ENCODE measurements at regions not wholly inside any gene's neighbourhood (a gene's known extent, or its start where the extent isn't known, plus 50 kb on each side); places are given as distances from the start of the nearest gene placed in this dataset.
"Not testable (repeated sequence)": the region's sequence is repeated elsewhere in the genome, so short reads cannot be mapped to it uniquely, and the experiment has no call there.

DNA sequence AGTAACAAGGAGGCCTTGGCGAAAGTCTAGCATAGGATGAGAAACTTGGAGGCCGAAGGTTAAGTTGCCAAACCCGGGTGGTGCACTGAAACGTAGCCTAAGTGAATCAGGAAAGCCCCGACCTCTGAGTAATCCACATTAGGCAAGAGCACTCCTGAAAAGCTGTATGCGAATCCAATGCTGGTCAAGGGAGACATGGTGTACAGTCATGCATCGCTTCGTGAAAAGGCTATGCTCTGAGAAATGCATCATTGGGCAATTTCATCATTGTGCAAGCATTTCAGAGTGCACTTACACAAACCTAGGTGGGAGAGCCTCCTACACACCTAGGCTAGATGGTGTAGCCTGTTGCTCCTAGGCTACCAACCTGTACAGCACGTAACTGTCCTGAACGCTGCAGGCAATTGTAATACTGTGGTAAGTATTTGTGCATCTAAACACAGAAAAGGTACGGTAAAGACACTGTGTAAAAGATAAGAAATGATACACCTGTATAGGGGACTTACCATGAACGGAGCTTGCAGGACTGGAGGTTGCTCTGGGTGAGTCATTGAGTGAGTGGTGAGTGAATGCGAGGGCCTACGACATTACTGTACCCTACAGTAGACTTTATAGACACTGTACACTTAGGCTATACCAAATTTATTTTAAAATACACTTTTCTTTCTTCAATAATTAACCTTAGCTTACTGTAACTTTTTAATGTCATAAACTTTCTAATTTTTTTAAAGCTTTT is 222.5 kb downstream of the SHQ1 start:
- no peaks in the 10 kb centered on the region for H3K4me1 ChIP-seq (ENCODE audit: control insufficient read depth in 1 of 2, insufficient read depth in 2 of 2, low read length in 2 of 2)
- H3K4me3 ChIP-seq (ENCODE audit: low read depth in 1 of 2, low read length in 2 of 2): no peak overlapping the region
- H3K27me3 ChIP-seq (ENCODE audit: low read depth, low read length): no peaks in the 10 kb centered on the region
- H3K9me3 ChIP-seq (ENCODE audit: control insufficient read depth in 1 of 2, low read length in 2 of 2): no peaks in the 10 kb centered on the region
- H3K36me3 ChIP-seq (ENCODE audit: control insufficient read depth in 1 of 2, insufficient read depth in 2 of 2, low read length in 2 of 2): no peaks in the 10 kb centered on the region
- H3K27ac ChIP-seq (ENCODE audit: low read length): no peak overlapping the region

DNA sequence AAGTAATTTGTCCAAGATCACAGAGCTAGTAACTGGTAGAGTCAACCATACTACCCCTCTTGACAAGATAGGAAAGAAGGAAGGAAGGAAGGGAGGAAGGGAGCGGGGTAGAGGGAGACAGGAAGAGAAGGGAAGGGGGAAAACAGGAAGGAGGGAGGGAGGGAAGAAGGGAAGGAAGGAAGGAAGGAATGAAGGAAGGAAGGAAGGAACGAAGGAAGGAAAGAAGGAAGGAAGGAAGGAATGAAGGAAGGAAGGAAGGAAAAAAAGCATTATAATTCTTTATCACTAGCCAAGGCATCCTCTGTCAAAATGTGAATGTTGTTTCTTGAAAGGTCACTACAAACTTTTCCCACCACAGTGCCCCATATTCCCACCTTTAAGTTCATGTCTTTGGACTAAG is 223.6 kb downstream of the SHQ1 start:
- no peaks in the 10 kb centered on the region for H3K9me3 ChIP-seq (ENCODE audit: control insufficient read depth in 1 of 2, low read length in 2 of 2)
- no peak overlapping the region for H3K27ac ChIP-seq (ENCODE audit: low read length)
- no peak overlapping the region for H3K4me3 ChIP-seq (ENCODE audit: low read depth in 1 of 2, low read length in 2 of 2)
- H3K27me3 ChIP-seq (ENCODE audit: low read depth, low read length): no peaks in the 10 kb centered on the region
- no peaks in the 10 kb centered on the region for H3K4me1 ChIP-seq (ENCODE audit: control insufficient read depth in 1 of 2, insufficient read depth in 2 of 2, low read length in 2 of 2)
- no peaks in the 10 kb centered on the region for H3K36me3 ChIP-seq (ENCODE audit: control insufficient read depth in 1 of 2, insufficient read depth in 2 of 2, low read length in 2 of 2)

GRCh38 chr3:72618739-72619138 is 229.5 kb downstream of the SHQ1 start:
- Histone ChIP-seq H3K27me3 (ENCODE audit: low read depth, low read length) (no peaks in the 10 kb centered on the region), H3K9me3 (ENCODE audit: control insufficient read depth in 1 of 2, low read length in 2 of 2) (peaks cover 5 to 6% of the 10 kb centered on the region in 2 donors), H3K4me1 (ENCODE audit: control insufficient read depth in 1 of 2, insufficient read depth in 2 of 2, low read length in 2 of 2) (no peaks in the 10 kb centered on the region), H3K36me3 (ENCODE audit: control insufficient read depth in 1 of 2, insufficient read depth in 2 of 2, low read length in 2 of 2) (no peaks in the 10 kb centered on the region), H3K4me3 (ENCODE audit: low read depth in 1 of 2, low read length in 2 of 2) (no peak overlapping the region), H3K27ac (ENCODE audit: low read length) (no peak overlapping the region)

GRCh38 chr3:72617424-72618024 is 230.7 kb downstream of the SHQ1 start:
- Histone ChIP-seq H3K36me3 (ENCODE audit: control insufficient read depth in 1 of 2, insufficient read depth in 2 of 2, low read length in 2 of 2) (no peaks in the 10 kb centered on the region), H3K4me3 (ENCODE audit: low read depth in 1 of 2, low read length in 2 of 2) (no peak overlapping the region), H3K9me3 (ENCODE audit: control insufficient read depth in 1 of 2, low read length in 2 of 2) (peaks cover 5 to 6% of the 10 kb centered on the region in 2 donors), H3K4me1 (ENCODE audit: control insufficient read depth in 1 of 2, insufficient read depth in 2 of 2, low read length in 2 of 2) (no peaks in the 10 kb centered on the region), H3K27me3 (ENCODE audit: low read depth, low read length) (no peaks in the 10 kb centered on the region), H3K27ac (ENCODE audit: low read length) (no peak overlapping the region)

GRCh38 chr3:72615776-72616175 is 232.5 kb downstream of the SHQ1 start:
- no peaks in the 10 kb centered on the region for H3K36me3 ChIP-seq (ENCODE audit: control insufficient read depth in 1 of 2, insufficient read depth in 2 of 2, low read length in 2 of 2)
- H3K27ac ChIP-seq (ENCODE audit: low read length): no peak overlapping the region
- peaks cover 5 to 6% of the 10 kb centered on the region in 2 donors for H3K9me3 ChIP-seq (ENCODE audit: control insufficient read depth in 1 of 2, low read length in 2 of 2)
- no peaks in the 10 kb centered on the region for H3K27me3 ChIP-seq (ENCODE audit: low read depth, low read length)
- no peaks in the 10 kb centered on the region for H3K4me1 ChIP-seq (ENCODE audit: control insufficient read depth in 1 of 2, insufficient read depth in 2 of 2, low read length in 2 of 2)
- H3K4me3 ChIP-seq (ENCODE audit: low read depth in 1 of 2, low read length in 2 of 2): no peak overlapping the region

GRCh38 chr3:72615182-72615581 is 233.1 kb downstream of the SHQ1 start:
- Histone ChIP-seq H3K36me3 (ENCODE audit: control insufficient read depth in 1 of 2, insufficient read depth in 2 of 2, low read length in 2 of 2) (no peaks in the 10 kb centered on the region), H3K27me3 (ENCODE audit: low read depth, low read length) (no peaks in the 10 kb centered on the region), H3K27ac (ENCODE audit: low read length) (no peak overlapping the region), H3K4me3 (ENCODE audit: low read depth in 1 of 2, low read length in 2 of 2) (no peak overlapping the region), H3K4me1 (ENCODE audit: control insufficient read depth in 1 of 2, insufficient read depth in 2 of 2, low read length in 2 of 2) (no peaks in the 10 kb centered on the region), H3K9me3 (ENCODE audit: control insufficient read depth in 1 of 2, low read length in 2 of 2) (peaks cover 5 to 6% of the 10 kb centered on the region in 2 donors)

DNA sequence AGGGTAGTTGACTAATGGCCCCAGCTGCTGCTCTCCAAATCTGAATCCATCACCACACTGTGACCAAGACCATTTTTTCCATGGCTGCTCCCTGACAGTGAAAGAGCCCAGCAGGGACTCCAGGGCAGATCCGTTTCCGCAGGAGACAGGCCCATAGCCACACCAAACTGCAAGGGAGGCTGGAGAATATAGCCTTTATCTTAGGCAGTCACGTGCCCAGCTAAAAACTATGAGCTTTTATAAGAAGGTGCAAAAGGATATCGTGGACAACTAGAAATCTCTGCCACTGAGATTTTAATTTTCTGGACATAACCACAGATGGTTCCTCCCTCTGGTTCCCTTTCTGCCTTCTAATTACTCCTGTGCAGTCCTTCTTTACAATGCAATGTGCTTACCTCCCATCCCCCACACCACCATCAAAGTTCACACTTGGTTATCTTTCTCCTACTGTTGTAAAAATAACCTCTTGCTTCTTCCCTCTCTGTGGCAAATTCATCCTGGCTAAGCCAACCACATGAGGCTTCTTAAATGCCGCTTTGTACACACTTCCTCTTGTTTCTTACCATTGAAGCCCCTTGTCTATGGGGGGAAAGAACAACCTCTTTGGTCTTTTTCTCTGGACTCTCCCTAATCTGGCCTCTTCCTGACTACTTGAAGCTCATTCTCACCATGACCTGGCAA is 233.7 kb downstream of the SHQ1 start:
- Histone ChIP-seq H3K27me3 (ENCODE audit: low read depth, low read length) (no peaks in the 10 kb centered on the region), H3K4me3 (ENCODE audit: low read depth in 1 of 2, low read length in 2 of 2) (no peak overlapping the region)

GRCh38 chr3:72613871-72614270 is 234.4 kb downstream of the SHQ1 start:
- Histone ChIP-seq H3K36me3 (ENCODE audit: control insufficient read depth in 1 of 2, insufficient read depth in 2 of 2, low read length in 2 of 2) (no peaks in the 10 kb centered on the region), H3K4me3 (ENCODE audit: low read depth in 1 of 2, low read length in 2 of 2) (no peak overlapping the region), H3K27ac (ENCODE audit: low read length) (no peak overlapping the region), H3K27me3 (ENCODE audit: low read depth, low read length) (no peaks in the 10 kb centered on the region), H3K4me1 (ENCODE audit: control insufficient read depth in 1 of 2, insufficient read depth in 2 of 2, low read length in 2 of 2) (no peaks in the 10 kb centered on the region), H3K9me3 (ENCODE audit: control insufficient read depth in 1 of 2, low read length in 2 of 2) (peaks cover 5 to 6% of the 10 kb centered on the region in 2 donors)

More for the DNA sequence above, 233.7 kb downstream of the SHQ1 start:
- Histone ChIP-seq H3K36me3 (ENCODE audit: control insufficient read depth in 1 of 2, insufficient read depth in 2 of 2, low read length in 2 of 2) (no peaks in the 10 kb centered on the region), H3K27ac (ENCODE audit: low read length) (no peak overlapping the region), H3K9me3 (ENCODE audit: control insufficient read depth in 1 of 2, low read length in 2 of 2) (peaks cover 5 to 6% of the 10 kb centered on the region in 2 donors), H3K4me1 (ENCODE audit: control insufficient read depth in 1 of 2, insufficient read depth in 2 of 2, low read length in 2 of 2) (no peaks in the 10 kb centered on the region)

- not testable (repeated sequence) for H3K27me3 ChIP-seq (ENCODE audit: low read depth, low read length); H3K4me3 ChIP-seq (ENCODE audit: low read depth in 1 of 2, low read length in 2 of 2); H3K36me3 ChIP-seq (ENCODE audit: control insufficient read depth in 1 of 2, insufficient read depth in 2 of 2, low read length in 2 of 2); H3K4me1 ChIP-seq (ENCODE audit: control insufficient read depth in 1 of 2, insufficient read depth in 2 of 2, low read length in 2 of 2); H3K9me3 ChIP-seq (ENCODE audit: control insufficient read depth in 1 of 2, low read length in 2 of 2); H3K27ac ChIP-seq (ENCODE audit: low read length)
Measured at GRCh38 chr3:72609114-72609513, 239.1 kb downstream of the SHQ1 start.

DNA sequence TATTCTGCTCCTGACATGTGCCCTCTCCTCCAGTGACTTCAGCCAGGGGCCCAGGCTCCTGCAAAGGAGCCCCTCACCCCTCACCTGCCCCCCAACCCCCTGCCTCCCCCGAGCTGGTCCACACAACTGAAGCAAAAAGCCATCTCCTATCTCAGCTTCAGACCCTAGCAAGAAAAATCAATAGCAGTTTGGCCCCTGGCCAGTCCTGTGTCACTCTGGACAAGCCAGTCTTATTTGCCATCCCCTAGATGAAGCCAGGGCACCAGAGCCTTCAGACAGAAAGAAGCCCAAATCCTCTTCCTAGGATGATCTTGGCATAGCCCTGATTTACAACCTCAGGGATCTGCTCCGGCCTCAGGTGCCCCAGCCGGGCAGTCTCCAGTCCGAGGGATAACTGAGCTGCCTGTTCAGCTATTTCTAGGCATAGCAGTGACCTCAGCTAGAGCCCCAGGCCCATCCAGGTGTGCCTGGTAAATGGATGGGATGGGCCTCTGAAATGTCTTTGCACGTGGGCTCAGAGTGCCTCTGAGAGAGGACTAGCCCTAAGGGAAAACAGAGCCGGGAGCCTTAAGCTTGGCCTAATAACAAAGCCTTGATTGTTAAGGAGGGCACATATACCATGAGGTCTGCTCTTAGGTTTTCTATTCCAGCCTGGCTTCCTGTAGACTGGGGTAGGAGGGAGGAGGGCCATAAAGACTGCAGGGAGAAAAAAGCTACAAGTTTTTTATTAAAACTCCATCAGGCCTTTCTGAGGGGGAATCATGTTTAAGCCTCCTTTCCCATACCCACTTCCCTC is 242.0 kb downstream of the SHQ1 start:
- Histone ChIP-seq H3K4me1 (ENCODE audit: control insufficient read depth in 1 of 2, insufficient read depth in 2 of 2, low read length in 2 of 2) (peaks cover 0 to 8% of the 10 kb centered on the region in 2 donors), H3K36me3 (ENCODE audit: control insufficient read depth in 1 of 2, insufficient read depth in 2 of 2, low read length in 2 of 2) (no peaks in the 10 kb centered on the region), H3K9me3 (ENCODE audit: control insufficient read depth in 1 of 2, low read length in 2 of 2) (no peaks in the 10 kb centered on the region), H3K4me3 (ENCODE audit: low read depth in 1 of 2, low read length in 2 of 2) (no peak overlapping the region), H3K27me3 (ENCODE audit: low read depth, low read length) (no peaks in the 10 kb centered on the region), H3K27ac (ENCODE audit: low read length) (no peak overlapping the region)

DNA sequence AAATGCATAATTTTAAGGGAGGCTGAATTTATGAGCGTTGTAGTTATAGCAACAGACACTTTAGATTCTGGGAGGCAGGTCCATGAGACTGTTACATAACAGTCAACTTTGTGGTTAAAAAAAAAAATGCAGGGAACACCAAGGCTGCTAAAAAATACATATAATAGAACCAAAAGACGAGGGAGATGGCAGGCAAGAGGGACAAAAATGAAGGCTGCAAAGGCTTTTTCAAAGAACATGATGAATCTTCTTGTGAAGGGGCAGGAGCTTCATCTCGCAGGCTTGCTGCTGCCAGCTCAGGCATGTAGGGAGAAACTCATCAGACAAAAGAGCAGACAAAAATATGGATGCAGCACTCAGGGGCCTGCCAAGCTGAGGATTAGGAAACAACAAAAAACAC is 243.9 kb downstream of the SHQ1 start:
- no peak overlapping the region for H3K27ac ChIP-seq (ENCODE audit: low read length)
- H3K4me3 ChIP-seq (ENCODE audit: low read depth in 1 of 2, low read length in 2 of 2): no peak overlapping the region
- peaks cover 0 to 8% of the 10 kb centered on the region in 2 donors for H3K4me1 ChIP-seq (ENCODE audit: control insufficient read depth in 1 of 2, insufficient read depth in 2 of 2, low read length in 2 of 2)
- H3K36me3 ChIP-seq (ENCODE audit: control insufficient read depth in 1 of 2, insufficient read depth in 2 of 2, low read length in 2 of 2): no peaks in the 10 kb centered on the region
- H3K27me3 ChIP-seq (ENCODE audit: low read depth, low read length): no peaks in the 10 kb centered on the region
- no peaks in the 10 kb centered on the region for H3K9me3 ChIP-seq (ENCODE audit: control insufficient read depth in 1 of 2, low read length in 2 of 2)
